ENCODE measurements at regions not wholly inside any gene's neighbourhood (a gene's known extent, or its start where the extent isn't known, plus 50 kb on each side); places are given as distances from the start of the nearest gene placed in this dataset.
A peak's percentile ranks its signal among the peaks of the same experiment; 100 is the strongest.

DNA sequence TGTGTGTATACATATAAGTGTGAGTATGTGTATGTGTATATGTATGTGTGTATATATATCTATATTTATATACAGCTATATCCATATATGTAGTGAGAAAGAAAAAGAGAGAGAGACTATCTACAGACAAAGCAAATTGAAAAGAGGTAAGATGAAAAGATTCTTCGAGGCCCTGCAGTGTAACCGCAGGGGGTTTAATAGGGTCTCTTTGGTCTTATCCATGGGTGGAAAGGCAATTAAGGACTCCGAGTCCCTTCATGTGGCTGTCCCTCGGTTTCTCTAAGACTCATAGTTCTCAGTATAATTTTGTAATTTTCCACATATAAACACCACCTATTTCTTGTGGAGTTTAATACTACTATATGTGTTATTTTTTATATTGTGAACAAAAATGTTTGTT lies 50.6 kb upstream of the JAZF1 start:
- no peak for DNase-seq

DNA sequence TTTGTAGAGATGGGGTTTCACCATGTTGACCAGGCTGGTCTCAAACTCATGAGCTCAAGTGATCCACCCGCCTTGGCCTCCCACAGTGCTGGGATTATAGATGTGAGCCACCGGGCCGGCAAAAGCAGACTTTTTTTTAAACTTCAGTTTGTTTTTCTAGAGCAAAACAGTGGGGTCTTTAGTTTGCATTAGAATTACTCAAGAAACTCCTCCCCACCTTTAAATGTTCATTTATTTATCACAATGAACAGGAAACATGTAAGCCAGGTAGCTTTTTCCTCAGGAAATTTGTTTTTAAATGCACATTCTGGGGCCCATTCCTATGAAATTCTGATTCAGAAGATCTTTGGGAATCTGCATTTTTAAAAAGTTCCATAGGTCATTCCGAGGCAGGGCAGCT lies 56.0 kb upstream of the JAZF1 start:
- DNase-seq, result no peak

DNA sequence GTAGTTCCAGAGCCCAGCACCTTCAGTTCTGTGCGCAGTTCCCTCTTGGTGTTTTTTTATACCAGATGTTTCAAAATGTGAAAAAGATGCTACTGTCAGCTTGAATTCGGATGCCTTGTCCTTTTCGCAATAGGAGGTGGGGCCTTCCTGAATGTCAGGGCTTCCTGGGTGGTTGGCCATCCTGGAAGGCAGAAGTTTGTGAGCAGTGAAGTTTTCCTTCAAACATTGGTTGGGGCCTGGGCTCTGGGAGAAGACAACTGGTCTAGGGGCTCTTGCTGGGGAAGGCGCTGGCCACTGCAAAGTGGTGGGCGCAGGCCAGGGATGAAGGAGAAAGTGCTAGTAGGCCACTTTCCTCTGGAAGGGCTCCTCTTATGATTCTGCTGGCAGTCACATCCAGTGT lies 56.8 kb upstream of the JAZF1 start:
- DNase-seq, result no peak

DNA sequence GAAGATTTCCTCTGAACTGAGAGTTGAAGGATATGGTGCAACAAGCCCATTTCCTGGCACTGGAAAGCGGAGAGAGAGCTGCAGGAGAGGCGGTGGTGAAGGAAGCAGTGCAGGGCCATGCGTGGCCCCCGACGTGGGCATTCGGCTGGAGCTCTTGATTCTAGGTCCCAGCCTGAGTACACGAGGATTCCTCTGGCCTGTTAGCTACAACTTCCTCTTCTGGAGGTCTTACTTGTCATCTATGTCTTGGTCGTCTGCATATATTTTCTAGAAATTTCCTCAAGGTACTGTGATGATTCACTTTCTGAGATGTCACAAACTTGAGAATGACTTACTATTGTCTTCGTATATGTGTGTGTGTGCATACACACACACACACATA lies 59.2 kb upstream of the JAZF1 start:
- DNase-seq, result no peak

DNA sequence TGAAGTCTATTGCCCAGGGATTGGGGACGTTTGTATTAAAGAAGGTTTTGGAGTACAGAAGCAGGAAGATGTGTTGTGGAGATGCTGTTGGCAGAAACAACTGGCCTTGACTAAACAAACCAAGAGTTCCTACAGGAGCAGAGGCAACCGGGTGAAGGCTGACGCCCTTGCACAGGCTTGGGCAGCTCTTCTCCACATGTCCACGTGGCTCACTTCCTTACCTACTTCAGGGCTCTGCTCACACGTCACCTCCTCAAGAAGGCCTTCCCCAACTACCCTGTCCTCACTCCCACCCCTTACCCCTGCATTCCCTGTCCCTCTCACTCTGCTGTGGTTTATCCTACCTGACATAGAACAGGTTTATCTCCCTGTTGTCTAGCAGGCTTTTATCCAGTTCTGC lies 59.9 kb upstream of the JAZF1 start:
- DNase-seq, result no peak

DNA sequence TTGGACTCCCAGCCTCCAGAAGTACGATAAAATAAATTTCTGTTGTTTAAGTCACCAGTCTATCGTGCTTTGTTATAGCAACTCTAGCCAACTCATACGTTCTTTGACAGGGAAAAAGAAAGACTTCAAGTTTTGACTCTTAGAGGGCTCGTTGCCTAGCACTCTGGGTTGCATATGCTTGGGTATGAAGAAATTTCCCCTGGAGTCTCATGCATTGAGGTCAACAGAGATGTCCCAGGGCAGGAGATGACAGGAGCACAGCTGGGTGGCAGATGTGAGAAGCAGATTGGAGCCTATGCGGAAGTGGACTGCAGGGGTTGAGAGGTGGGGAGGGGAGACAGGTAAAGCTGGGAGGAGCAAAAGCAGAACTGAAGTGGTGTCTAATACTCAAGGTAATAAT lies 63.3 kb upstream of the JAZF1 start:
- DNase-seq, result no peak

DNA sequence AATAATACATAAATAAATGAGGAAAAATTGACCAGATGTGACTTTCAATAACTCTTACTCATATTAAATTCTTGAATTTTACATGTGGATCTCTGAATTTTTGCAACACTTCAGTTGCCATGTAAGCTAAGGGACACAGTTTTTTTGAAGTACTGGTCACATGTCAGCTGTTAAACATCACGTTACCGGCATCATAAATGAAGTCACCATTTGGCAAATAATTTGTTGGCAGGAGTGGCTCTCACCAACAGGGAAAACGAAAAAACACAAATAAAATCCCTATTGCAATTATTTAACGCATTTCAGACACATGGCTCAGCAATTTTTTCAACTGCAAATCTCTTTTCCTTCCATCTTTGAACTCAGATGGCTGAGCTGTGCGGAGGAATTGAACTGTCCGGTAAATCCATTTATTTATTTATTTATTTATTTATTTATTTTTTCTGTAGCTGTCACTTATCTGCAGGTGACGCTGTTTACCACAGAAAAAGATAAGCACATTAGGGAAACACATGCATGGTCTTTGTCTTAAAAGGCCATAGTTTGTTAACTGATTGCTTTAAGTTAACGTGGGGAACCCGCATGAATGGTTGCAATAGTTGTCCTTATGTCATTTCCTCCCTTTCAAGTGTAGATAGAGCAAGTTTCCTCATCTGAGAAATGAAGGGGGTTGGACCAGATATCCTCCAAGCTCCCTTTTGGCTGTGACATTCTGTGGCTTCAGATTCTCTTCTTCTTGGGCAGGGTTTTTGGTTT lies 64.7 kb upstream of the JAZF1 start:
- no peak for DNase-seq

DNA sequence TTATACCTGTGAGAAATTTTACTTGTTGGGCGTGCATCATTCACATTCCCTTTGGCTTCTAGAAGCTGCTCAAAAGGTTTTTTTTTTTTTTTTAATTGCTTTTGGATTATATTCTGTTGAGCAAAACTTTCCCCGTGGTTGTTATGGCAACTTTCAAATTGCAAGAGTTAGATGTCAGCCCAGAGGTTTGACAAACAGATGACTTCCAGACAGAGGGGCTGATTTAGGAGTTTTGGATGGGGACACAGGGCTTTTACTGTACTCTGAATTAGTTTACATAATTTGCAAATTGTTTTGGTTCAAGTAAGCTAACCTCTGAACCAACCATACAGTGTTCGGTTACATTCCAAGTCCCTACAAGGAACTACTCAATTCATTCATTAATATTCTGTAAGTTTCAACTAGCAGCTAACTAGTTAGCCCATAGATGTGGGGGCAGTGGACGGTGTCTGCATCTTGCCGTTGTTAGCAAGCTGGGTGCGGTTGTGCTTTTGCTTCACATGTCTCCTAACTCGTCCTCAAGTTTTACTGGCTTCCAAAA lies 66.4 kb upstream of the JAZF1 start:
- DNase-seq, result no peak

DNA sequence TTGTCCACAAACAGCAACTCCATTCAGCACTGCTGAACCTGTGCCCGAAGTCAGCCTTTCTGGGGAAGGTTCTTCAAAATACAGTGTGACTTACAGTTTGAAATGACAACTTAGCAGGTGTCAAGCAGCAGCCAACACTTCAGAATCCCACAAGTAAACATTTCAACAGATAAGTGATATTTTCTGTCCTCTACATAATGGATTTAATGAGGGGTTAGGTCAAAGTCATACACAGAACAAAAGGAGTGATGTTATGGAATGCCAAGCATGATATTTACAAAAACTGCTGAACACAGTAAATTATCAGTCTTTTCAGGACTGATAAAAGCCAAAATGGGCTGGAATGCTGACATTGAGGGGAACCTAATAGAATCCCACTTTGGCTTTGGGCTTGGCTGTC lies 77.6 kb upstream of the JAZF1 start:
- DNase-seq, result peak; percentile 34

DNA sequence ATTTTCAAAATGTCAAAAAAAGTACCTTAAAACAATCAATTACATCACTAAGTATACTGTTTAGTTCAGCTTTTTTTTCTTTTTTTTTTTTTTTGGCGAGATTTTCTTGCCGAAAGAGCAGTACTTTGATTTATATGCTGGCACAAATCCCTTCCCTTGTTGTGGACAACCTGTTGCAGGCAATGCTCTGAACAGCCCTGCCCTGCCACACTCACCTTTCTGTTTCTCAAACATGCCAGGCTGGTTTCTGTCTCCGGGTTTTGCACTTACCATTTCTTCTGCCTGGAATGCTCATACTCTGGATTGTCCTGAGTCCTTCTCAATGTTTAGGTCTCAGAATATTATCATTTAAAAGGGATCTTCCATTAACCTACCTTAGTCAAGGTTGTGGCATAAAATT lies 80.4 kb upstream of the JAZF1 start:
- no peak for DNase-seq

DNA sequence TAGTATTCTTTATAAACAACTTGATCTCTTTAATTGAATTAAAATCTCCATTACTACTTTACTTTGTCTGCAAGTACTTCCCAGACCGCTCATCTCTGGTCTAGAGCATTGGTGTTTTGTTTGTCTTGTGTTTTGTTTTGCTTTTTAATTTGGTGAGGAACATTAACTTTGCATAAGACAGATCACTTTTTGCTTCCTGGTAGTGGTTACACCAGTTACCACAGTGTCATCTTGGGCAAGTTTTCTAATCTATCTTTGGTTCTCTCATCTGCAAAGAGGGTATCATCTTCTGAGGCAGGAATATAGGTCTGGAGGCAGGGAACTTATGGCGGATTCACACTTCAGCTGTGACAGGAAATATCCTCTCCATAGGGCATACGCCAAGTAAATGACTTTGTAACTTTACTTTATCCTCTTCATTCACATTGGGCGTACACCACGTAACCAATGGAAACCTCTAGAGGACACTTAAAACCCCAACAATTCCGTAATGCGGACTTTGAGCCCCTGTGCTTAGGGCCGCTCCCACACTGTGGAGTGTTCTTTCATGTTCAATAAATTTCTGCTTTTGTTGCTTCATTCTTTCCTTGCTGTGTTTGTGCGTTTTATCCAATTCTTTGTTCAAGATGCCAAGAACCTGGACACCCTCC lies 83.2 kb upstream of the JAZF1 start:
- no peak for DNase-seq

DNA sequence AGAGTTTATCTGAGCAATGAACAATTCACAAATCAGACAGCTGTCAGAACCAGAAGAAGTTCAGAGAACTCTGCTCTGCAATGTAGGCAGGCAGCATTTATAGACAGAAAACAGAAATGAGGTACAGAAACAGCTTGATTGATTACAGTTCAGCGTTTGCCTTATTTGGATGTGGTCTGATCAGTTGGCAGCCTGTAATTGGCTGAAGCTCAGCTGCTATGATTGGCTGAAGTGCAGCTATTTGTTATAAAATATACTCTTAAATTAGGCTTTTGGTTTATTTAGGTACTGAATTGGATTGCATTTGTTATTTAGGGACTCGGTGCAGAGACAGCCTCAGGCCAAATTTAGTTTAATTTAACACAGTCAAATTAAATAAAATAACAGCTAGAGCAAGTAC lies 85.8 kb upstream of the JAZF1 start:
- DNase-seq, result no peak

DNA sequence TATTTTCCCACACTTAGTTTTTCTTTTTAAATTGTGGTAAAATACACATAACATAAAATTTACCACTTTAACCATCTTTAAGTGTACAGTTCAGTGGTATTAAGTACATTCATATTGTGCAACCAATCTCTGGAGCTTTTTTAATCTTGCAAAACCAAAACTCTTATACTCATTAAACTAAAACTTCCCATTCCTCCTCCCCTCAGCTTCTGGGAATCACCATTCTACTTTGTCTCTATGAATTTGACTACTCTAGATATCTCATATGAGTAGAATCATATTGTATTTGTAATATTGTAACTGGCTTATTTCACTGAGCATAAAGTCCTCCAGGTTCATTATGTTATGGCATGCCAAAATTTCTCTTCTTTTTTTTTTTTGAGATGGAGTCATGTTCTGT lies 86.4 kb upstream of the JAZF1 start:
- no peak for DNase-seq

DNA sequence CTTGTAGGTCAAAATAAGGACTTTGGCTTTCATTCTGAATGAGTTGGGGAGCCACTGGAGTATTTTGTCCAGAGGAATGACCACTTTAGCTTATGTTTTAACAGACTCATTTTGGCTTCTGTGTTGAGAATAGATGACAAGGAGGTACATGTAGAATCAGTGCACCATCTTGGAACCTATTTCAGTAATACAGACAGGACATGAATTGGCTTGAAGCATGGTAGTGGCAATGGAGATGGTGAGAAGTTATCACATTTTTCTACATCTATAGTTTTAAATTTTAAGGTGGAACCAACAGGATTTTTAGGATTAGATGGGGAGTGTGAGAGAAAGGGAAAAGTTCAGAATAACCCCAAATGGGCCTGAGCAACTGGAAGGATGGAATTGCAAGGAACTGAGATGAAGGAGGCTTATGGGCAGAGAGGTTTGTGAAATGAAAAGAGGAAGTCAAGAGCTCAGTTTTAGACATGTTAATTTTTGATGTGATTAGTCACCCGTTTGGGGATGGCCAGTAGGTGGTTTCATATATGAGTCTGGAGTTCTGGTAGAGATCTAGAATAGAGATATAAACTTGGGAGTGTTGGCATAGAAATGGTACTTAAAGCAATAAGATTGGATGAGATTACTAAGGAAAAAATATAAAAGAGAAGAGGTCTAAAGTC lies 89.2 kb upstream of the JAZF1 start:
- no peak for DNase-seq

DNA sequence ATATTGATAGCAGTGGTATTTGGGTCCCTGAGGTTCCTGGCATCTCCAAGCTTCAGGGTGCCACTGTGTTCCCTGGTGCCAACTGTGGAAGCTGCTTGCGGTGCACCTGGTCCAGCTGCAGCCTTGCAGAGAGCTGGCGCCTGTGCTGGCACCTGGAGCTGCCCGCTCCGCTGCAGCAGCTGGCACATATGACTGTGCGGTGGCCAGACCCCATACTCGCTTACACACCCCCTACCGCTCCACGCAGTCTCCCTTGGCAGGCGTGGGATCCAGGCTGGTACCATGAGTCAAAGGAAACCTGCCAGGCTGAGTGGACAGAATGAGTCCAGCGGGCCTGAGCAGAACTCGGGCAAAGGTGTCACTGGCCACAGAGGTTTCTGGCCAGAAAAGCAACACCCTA lies 89.9 kb upstream of the JAZF1 start:
- DNase-seq, result no peak

DNA sequence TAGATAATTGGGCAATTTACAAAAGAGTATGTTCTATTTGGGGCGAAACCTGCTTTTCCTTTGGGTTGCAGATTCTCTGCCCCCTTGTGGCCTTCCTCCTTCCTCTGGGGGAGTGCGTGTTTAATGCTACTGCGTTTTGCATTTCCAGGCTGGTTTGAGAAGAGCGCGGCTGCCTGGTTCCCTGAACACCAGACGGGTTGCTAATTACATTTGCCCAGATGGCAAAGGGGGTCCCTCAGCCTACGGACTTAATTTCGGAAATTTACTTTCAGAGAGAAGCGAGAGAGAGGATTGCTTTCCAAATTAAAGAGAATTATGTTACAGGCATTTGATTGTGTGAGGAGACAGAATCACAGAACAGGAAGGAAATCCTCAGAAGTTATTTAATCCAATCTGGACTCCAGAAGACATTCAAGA lies 91.9 kb upstream of the JAZF1 start:
- peak; percentile 76 for DNase-seq

DNA sequence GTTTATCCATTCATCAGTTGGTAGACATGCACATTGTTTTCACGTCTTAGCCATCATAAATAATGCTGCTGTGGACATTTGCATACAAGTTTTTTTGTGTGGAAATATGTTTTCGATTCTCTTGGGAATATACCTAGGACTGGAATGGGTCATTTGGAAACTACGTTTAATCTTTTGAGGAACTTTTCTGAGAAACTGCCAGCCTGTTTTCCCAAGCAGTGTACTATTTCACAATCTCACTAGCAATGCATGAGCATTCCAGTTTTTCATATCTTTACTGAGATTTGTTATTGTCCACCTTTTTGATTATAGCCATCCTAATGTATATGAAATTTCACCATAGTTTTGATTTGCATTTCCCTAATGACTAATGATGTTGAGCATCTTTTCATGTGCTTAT lies 95.7 kb upstream of the JAZF1 start:
- no peak for DNase-seq

DNA sequence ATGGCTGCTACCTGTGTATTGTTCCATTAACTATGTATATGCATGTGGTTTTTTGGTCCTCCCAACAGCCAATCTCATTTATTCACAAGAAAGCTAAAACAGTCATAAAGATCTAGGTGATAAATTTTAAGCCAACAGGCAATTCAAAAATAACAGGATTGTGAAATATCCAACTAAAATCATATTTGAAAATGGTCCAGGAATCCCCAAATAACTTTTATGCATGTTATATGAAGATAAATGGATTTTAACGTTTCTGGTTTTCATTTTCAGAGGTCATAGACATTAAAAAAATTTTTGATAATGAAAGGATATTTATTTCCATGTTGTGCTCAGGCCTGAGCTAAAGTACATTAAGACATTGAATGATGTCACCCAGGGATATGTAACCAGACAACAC lies 96.8 kb upstream of the JAZF1 start:
- no peak for DNase-seq

DNA sequence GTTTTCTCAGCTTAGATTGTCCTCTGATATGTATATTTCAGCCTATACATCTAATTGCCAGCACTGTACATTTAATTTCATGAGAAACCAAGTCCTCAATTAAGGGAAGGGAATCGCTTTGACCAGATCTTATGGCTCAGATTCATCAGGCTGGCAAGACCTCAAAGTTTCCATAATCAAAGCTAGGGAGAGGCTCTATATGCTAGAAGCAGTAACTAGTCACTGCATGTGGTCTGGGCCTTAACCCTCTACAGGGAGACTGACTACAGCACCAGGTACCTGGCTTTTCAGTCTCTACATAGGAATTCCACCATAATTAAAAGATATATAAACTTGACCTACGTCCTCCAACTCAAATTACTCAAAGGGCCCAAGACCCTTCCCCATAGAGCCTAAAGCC lies 97.4 kb upstream of the JAZF1 start:
- no peak for DNase-seq

DNA sequence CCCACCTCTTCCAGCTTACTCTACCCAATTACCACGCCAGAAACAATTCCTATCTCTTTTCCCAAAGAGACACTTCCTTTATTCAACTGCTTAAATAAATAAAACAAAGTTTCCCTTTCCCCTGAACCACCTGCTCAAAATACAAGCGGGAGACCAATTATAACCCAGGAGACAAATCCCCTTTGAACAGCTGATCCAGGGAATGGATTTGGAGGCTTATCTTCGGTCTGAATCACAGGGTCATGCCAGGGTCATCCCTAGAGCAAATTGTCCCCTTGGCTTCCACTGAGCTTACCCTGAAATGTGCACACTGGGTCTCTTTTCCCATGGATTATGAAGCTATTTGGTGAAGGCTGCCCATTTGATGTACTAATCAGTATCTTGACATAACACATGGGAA lies 99.9 kb upstream of the JAZF1 start:
- no peak for DNase-seq

DNA sequence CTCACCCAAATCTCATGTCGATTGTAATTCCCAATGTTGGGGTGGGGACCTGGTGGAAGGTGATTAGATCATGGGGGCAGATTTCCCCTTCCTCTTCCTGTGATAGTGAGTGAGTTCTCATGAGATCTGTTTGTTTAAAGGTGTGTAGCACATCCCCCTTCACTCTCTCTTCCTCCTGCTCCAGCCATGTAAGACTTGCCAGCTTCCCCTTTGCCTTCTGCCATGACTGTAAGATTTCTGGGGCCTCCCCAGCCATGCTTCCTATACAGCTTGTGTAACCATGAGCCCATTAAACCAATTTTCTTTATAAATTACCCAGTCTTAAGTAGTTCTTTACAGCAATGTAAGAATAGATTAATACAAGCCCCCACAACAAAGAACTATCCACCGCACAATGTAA lies 109.9 kb upstream of the JAZF1 start:
- no peak for DNase-seq

DNA sequence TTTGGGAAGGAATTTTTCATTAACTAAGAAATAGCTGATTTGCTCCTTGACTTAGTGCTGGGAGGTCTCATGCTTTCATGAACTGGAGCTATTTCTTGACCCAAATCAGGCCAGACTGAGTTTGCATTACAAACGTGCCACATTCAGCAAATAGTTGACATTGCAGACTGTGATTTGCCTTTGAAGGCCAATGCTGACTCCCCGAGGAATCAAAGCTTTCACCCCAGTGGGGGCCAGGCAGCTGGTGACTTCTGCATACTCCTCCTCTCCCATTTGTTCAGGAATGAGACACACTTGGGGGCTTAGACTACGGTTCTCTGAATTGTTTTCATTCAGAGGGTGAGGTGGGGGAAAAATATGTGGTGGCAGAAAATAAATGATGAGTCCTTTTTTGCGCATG lies 111.0 kb upstream of the JAZF1 start:
- no peak for DNase-seq

DNA sequence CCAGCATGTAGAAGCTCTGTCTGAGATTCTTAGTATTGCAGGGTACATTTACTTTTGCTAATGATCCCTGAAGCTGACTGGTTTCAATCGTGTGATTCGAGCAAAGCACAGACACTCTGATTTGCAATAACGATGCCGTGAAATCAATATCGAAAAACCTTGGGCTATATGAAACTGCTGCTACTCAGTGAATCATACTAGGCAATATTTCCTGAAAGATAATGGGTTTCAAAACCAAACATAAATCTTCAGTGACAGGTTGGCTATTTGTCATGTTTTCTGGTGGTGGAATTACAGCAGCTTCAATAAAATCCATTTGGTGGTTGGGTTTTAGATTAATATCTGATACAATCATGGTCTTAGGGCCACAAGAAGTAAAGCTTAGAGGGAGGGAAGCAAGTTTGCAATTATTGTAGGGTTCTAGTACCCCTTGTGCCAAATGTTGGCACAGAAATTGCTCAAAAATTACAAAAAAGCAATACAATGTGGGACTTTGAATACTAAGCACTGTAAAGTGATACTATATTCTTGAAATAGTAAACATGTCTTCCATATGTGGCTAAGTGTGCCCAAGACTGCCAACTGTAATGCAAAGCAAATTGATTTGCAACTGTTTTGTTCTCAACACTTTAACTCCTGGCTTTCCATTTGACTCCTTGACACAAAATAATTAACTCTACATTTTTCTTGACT lies 112.4 kb upstream of the JAZF1 start:
- no peak for DNase-seq

DNA sequence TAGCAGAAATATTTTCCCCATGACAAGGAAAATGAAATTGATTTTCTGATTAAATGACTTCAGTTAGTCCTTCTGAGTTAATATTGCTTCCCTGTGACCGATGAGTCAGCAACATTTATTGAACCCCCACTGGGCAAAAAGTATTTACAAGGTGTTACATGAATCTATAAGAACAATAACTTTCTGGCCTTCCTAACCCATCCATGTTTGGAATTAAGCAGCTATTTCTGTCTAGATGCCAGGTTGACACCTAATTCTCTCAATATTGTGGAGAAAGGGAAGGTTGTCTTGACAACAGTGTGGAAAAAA lies 112.9 kb upstream of the JAZF1 start:
- DNase-seq, result no peak

Measured in SHP77 treated with DMSO at 0.1 percent for 48 hours (cell line).